Neutrophil (primary cell): ENCODE measurements at regions not wholly inside any gene's neighbourhood (a gene's known extent, or its start where the extent isn't known, plus 50 kb on each side); places are given as distances from the start of the nearest gene placed in this dataset.

ENCODE experiments used
- H3K27ac ChIP-seq: fragments of 200-600 bp; sonication (generic); 2 replicates; pipeline ENCODE4 v1.5.1; 2016; ENCODE audit warnings: mild to moderate bottlenecking, moderate library complexity
- H3K27me3 ChIP-seq: fragments of 200-600 bp; sonication (generic); 2 replicates; pipeline ENCODE4 v1.6.0; 2016; ENCODE audit warnings: mild to moderate bottlenecking
- H3K36me3 ChIP-seq: fragments of 200-600 bp; sonication (generic); 2 replicates; pipeline ENCODE4 v1.5.1; 2017
- H3K4me1 ChIP-seq, 2 experiments: fragments of 200-600 bp in 1 of 2; sonication (generic) in 1 of 2; 1 replicate in 1 of 2; 2 replicates in 1 of 2; pipeline versions ENCODE4 v1.5.1 to v1.6.1; 2013 to 2016; ENCODE audit warnings: low read depth in 1 of 2, low read length in 1 of 2, mild to moderate bottlenecking in 1 of 2, moderate library complexity in 1 of 2; ENCODE audit not compliant: control insufficient read depth in 1 of 2, insufficient read depth in 1 of 2
- H3K4me3 ChIP-seq, 2 experiments: fragments of 200-600 bp in 1 of 2; sonication (generic) in 1 of 2; 1 replicate in 1 of 2; 2 replicates in 1 of 2; pipeline ENCODE4 v1.5.1; 2013 to 2016; ENCODE audit warnings: low read depth in 1 of 2, low read length in 1 of 2, mild to moderate bottlenecking in 1 of 2, moderate library complexity in 1 of 2
- H3K9me3 ChIP-seq: fragments of 200-600 bp; sonication (generic); 2 replicates; pipeline ENCODE4 v1.5.1; 2016
- TF ChIP-seq, protein P1 (sequence below): fragments of 200-600 bp; sonication (generic); IDR thresholded peaks from 2 replicates; pipeline ENCODE4 v1.5.1; 2016; ENCODE audit warnings: antibody characterized with exemption

DNA sequence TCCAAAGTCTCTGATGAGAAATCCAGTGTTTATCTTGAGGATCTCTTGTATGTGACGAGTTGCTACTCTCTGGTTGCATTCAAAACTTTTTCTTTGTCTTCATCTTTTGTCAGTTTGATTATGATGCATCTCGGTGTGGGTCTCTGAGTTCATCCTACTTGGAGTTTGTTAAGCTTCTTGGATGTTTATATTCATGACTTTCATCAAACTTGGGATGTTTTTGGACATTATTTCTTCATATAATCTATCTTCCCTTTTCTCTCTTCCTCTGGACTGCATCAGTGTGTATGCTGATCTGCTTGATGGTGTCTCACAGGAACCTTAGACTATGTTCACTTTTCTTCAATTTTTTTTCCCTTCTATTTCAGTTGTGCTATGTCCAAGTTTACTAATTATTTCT, 320.4 kb downstream of the TLE3 start:
- no peak overlapping the region for H3K27ac ChIP-seq
- H3K9me3 ChIP-seq: no peaks in the 10 kb centered on the region
- H3K4me1 ChIP-seq: peaks cover 10 to 18% of the 10 kb centered on the region in 2 experiments
- H3K36me3 ChIP-seq: no peaks in the 10 kb centered on the region
- no peaks in the 10 kb centered on the region for H3K27me3 ChIP-seq
- H3K4me3 ChIP-seq: no peak overlapping the region
- TF ChIP-seq, protein P1, sequence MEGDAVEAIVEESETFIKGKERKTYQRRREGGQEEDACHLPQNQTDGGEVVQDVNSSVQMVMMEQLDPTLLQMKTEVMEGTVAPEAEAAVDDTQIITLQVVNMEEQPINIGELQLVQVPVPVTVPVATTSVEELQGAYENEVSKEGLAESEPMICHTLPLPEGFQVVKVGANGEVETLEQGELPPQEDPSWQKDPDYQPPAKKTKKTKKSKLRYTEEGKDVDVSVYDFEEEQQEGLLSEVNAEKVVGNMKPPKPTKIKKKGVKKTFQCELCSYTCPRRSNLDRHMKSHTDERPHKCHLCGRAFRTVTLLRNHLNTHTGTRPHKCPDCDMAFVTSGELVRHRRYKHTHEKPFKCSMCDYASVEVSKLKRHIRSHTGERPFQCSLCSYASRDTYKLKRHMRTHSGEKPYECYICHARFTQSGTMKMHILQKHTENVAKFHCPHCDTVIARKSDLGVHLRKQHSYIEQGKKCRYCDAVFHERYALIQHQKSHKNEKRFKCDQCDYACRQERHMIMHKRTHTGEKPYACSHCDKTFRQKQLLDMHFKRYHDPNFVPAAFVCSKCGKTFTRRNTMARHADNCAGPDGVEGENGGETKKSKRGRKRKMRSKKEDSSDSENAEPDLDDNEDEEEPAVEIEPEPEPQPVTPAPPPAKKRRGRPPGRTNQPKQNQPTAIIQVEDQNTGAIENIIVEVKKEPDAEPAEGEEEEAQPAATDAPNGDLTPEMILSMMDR: no peak

DNA sequence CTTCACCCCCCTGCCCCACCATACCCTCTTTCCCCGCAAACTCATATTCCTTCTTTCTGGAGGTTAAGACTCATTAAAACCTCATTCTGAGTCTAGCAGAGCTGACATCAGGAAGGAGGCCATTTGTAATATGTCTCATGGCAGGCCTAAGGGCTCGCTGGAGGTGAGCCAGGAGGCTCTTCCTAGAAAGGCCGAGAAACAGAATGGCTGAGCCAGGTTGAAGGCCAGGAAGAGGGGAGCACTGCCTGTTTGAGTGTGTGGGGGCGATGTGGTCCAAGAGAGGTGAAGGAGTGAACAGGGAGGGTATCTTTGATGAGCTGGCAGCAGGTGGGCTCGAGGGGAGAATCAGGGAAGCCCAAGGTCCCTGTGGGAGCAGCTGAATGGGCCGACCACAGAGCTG, 317.3 kb downstream of the TLE3 start:
- TF ChIP-seq, protein P1: no peak
- peaks cover 10 to 18% of the 10 kb centered on the region in 2 experiments for H3K4me1 ChIP-seq
- H3K27me3 ChIP-seq: no peaks in the 10 kb centered on the region
- H3K36me3 ChIP-seq: no peaks in the 10 kb centered on the region
- H3K27ac ChIP-seq: peak overlapping the region; percentile 31
- no peak overlapping the region for H3K4me3 ChIP-seq
- no peaks in the 10 kb centered on the region for H3K9me3 ChIP-seq

DNA sequence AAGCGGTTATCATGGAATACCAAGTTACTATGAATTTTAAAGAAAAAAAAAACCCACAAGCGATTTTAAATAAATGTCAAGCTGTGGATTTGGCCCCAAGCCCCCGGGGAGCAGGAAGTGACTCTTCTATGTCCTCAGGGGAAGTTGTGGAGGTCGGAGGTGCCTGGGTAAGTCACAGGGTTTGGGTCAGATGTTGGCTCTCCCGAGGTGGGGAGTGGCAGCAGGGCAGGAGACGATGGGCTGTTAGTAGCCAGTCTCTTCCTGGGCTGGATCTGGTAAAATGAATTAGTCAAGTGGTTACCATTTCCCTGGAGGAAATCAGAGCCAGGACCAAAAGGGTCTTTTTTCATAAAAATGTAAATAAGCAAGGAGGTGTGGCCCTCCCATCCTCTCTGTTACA, 316.7 kb downstream of the TLE3 start:
- TF ChIP-seq, protein P1: no peak
- H3K27me3 ChIP-seq: no peaks in the 10 kb centered on the region
- peak overlapping the region; percentile 31 for H3K27ac ChIP-seq
- peaks cover 10 to 18% of the 10 kb centered on the region in 2 experiments for H3K4me1 ChIP-seq
- H3K4me3 ChIP-seq: no peak overlapping the region
- H3K36me3 ChIP-seq: no peaks in the 10 kb centered on the region
- no peaks in the 10 kb centered on the region for H3K9me3 ChIP-seq

DNA sequence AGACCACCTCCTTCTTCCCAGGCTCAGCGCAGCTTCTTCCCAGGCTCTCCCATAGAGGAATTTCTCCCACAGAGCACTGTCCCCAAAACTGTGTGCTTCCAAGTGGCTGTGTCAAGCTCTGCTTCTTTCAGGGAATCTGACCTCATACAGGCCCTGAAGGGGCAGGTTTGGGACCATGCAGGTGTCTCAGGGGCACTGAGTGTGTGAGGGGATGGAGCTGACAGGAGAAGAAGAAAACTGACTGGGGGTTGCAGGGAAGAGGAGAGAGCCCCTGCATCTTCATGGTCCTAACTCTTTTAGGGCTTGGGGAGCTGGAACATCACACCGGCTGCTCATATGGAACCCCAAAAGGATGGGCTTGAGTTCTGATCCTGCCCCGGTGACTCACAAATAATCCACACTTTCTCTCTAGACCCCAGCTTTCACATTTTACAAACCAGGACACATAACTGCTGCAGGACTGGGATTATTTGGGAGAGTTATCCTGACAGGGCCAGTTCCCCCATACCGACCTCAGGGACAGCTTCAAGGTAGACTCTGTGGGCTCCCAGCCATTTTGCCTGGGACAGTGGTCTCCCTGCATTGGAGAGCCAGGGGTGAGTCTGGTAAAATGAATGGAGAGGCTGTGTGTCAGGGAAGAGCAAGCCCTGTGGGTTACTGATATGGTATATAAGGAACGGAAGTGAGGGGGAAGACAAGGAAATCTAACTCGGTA, 316.1 kb downstream of the TLE3 start:
- no peaks in the 10 kb centered on the region for H3K27me3 ChIP-seq
- no peaks in the 10 kb centered on the region for H3K36me3 ChIP-seq
- H3K27ac ChIP-seq: peak overlapping the region; percentile 31
- H3K4me1 ChIP-seq: peaks cover 10 to 18% of the 10 kb centered on the region in 2 experiments
- no peaks in the 10 kb centered on the region for H3K9me3 ChIP-seq
- no peak overlapping the region for H3K4me3 ChIP-seq
- TF ChIP-seq, protein P1: no peak

DNA sequence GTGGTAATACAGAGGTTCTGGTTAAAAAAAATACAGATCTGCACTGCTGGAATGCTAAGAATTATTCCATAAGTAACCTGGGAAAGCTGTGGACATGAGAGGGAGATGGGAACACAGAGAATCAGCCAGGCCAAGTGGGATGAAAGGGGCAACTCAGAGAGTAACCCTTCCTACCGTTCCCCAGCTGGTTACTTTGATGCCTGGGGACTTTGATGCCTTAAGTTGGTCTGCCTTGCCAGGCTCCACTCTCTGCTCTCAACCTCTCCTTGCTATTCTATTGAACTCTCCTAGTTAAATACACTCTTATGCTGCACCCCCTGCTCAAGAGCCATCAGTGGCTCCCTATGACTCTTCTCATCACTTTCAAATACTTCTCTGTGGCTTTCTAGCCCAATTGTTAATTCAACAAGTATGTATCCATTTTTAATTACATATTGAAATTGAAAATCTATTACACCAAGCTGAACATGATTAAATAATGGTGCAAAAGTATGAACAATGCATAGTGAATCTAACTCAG, 315.5 kb downstream of the TLE3 start:
- peaks cover 10 to 18% of the 10 kb centered on the region in 2 experiments for H3K4me1 ChIP-seq
- peak overlapping the region; percentile 23 for H3K27ac ChIP-seq
- no peak overlapping the region for H3K4me3 ChIP-seq
- TF ChIP-seq, protein P1: no peak
- no peaks in the 10 kb centered on the region for H3K36me3 ChIP-seq
- no peaks in the 10 kb centered on the region for H3K27me3 ChIP-seq
- no peaks in the 10 kb centered on the region for H3K9me3 ChIP-seq
